VCaP (cell line): ENCODE measurements at regions not wholly inside any gene's neighbourhood (a gene's known extent, or its start where the extent isn't known, plus 50 kb on each side); places are given as distances from the start of the nearest gene placed in this dataset.
"Not testable (repeated sequence)": the region's sequence is repeated elsewhere in the genome, so short reads cannot be mapped to it uniquely, and the experiment has no call there.

Source experiments
- H3K27ac ChIP-seq: fragments of 450-650 bp; 2 replicates; pipeline ENCODE4 v1.5.1; 2017
- TF ChIP-seq, protein P1 (sequence below): fragments of 450-650 bp; conservative IDR thresholded peaks from 2 replicates; pipeline ENCODE4 v1.5.1; 2017; ENCODE audit warnings: mild to moderate bottlenecking, moderate library complexity

DNA sequence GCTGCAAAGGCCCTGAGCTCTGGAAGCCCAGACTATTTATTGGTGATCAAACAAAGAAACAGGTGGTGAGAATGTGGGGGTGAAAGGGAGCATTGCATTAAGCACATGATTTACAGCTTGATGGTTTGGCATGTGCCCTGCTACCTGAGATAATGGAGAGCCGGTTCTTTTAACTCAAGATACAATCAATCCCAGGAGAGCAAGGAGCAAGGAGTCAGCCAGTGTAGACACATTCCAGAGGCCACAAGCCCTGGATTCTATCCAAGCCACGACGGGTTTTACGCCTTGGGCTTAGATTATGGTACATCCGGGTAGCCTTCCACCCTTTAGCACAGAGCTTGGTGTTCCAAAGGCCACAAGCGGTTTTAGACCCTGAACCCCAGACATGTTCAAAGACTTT is 292.2 kb downstream of the CYLC2 start:
- no peak overlapping the region for H3K27ac ChIP-seq
- TF ChIP-seq, protein P1, sequence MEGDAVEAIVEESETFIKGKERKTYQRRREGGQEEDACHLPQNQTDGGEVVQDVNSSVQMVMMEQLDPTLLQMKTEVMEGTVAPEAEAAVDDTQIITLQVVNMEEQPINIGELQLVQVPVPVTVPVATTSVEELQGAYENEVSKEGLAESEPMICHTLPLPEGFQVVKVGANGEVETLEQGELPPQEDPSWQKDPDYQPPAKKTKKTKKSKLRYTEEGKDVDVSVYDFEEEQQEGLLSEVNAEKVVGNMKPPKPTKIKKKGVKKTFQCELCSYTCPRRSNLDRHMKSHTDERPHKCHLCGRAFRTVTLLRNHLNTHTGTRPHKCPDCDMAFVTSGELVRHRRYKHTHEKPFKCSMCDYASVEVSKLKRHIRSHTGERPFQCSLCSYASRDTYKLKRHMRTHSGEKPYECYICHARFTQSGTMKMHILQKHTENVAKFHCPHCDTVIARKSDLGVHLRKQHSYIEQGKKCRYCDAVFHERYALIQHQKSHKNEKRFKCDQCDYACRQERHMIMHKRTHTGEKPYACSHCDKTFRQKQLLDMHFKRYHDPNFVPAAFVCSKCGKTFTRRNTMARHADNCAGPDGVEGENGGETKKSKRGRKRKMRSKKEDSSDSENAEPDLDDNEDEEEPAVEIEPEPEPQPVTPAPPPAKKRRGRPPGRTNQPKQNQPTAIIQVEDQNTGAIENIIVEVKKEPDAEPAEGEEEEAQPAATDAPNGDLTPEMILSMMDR = no peak

DNA sequence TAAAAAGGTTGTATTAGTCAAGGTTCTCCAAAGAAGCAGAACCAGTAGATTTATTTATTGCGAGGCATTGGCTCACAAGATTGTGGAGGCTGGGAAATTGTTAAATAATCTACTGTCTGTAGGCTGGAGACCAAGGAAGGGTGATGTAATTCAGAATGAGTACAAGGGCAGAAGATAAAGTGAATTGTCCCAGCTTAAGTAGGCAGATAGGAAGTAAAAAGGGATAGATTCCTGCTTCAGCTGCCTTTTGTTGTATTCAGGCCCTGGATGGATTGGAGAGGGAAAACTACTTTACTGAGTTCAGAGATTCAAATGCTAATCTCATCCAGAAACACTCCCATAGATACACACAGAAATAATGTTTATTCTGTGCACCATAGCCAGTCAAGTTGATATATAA is 301.1 kb downstream of the CYLC2 start:
- no peak overlapping the region for H3K27ac ChIP-seq
- TF ChIP-seq, protein P1 = no peak

DNA sequence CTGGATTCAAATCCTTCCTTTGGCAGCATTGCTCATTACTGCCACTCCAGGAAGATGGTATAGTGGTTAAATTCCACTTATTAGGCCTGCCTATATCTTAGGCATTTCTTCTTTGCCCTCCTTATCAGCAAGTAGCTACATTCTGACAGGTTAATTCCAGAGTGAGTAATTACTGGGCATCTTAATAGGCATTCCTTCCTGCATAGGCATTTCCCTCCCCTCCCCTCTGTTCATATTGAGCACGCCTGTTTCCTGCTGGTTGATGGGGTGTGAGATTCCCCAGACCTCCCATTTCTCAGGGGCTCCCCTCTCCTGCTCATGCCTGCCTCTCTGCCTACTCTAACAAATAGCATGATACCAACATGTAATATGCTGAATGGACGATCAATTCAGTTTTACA is 305.9 kb downstream of the CYLC2 start:
- no peak overlapping the region for H3K27ac ChIP-seq
- TF ChIP-seq, protein P1 = no peak

DNA sequence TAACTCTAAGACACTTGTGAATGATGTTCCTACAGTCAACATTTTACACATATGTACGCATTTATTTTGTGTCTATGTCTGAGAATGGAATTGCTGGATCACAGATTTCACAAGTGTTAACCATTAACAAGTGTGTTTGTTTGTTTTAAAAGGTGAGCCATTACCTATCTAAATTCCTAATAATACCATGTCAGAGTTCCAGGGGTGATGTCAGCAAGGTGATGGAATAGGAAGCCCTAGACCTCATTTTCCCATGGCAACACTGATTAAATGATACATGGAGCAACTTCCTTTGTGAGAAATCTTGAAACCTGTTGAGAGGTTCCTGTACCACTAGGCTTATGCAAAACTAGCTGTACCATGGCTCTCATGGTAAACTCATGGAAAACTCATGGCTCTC is 309.7 kb downstream of the CYLC2 start:
- TF ChIP-seq, protein P1 = no peak
- no peak overlapping the region for H3K27ac ChIP-seq

DNA sequence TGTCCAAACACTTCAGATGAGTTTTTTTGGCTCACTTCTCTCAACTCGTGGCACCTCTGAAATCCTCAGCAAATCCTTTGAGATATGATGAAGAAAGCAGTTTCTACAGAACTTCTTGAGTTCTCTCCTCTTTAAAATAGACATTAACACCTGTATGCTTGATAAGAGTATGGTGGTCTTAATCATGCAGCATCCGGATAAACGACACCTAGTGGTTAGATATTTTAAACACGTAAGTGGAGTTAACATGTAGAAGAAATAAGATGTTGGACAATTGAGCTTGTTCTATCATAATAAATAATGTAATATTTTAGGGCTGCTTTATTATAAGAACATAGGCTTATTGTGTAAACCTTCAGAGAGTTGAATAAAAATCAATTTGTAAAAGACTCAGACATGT is 324.8 kb downstream of the CYLC2 start:
- no peak overlapping the region for H3K27ac ChIP-seq
- TF ChIP-seq, protein P1 = peak; percentile 64

DNA sequence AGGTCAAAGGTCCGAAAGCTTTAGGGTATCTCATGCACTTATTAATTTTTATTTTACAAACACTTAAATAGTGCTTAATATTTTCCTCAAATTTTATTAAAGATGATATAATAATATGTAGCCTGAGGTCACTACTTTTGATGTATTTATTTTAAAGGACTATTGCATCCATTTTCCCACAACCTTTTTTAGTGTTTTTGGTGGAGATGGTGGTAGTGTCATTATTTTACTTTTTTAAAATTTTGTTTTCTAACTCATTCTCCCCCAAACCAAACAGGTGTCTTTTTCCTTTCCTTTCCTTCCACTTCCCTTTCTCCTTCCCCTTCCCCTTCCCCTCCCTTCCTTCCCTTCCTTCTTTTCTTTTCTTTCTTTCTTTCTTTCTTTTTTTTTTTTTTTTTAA is 328.6 kb downstream of the CYLC2 start:
- TF ChIP-seq, protein P1 = no peak
- H3K27ac ChIP-seq = no peak overlapping the region

DNA sequence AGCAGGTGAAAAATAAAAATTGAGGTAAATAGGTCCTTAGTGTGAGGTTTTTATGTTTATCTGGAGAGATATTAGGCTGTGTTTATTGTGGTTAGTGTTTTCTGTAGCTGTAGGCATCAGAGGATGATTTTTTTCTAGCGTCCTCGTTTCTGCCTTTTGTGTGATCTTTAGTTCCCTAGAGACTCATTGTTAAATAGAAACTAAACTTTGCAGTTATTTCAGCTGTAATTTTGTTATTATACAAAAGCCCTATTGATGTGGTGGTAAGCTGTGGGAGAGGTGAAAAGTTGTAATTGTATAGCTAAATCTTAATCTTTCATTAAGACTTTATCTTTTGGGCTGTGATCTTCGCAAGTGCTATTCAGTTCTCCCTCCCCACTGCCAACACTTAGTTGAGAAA is 340.3 kb downstream of the CYLC2 start:
- TF ChIP-seq, protein P1 = no peak
- H3K27ac ChIP-seq = no peak overlapping the region

DNA sequence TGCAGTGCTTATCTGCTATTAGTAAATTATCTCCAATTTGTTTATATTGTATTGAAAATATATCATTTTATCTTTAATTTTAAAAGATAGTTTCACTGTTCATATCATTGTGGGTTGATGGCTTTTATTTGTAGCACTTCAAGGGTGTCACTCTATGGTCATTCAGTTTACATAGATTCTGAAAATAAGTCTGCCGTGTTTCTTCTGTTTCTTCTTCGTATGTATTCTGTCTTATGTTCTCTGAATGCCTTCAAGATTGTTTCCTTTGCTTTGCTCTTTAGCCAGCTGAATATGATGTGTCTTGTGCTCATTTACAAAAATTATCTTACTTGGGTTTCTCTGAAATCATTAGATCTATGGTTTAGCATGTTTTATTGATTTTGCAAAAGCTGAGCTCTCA is 359.9 kb downstream of the CYLC2 start:
- H3K27ac ChIP-seq = no peak overlapping the region
- TF ChIP-seq, protein P1 = no peak

DNA sequence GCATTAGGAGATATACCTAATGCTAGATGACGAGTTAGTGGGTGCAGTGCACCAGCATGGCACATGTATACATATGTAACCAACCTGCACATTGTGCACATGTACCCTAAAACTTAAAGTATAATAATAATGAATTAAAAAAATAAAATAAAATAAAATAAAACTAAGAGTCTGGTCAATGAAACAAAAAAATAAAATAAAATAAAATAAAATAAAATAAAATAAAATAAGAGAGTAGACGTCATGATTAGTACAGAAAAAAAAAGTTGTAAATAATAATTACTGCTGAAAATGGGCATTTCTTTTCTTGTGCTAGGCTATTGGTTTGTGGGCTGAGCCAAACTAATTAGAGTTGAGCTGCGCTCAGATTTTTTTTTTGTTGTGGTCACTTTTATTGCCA is 362.8 kb downstream of the CYLC2 start:
- H3K27ac ChIP-seq = not testable (repeated sequence)
